Fibroblast of skin of right quadriceps (primary cell): ENCODE measurements at regions not wholly inside any gene's neighbourhood (a gene's known extent, or its start where the extent isn't known, plus 50 kb on each side); places are given as distances from the start of the nearest gene placed in this dataset.
"Not testable (repeated sequence)": the region's sequence is repeated elsewhere in the genome, so short reads cannot be mapped to it uniquely, and the experiment has no call there.

Experiments
- DNase-seq: peaks from one replicate; pipeline ENCODE4 v3.0.0-alpha.2; 2013

GRCh38 chr7:113373863-113374262 lies 255.5 kb upstream of the SMIM30 start:
- DNase-seq = peak; percentile 18

- peak; percentile 1 for DNase-seq
These were observed 253.2 kb upstream of the SMIM30 start for GRCh38 chr7:113371416-113372043.

- no peak for DNase-seq
These were observed 252.6 kb upstream of the SMIM30 start for GRCh38 chr7:113370910-113371309.

GRCh38 chr7:113368256-113368655 lies 249.9 kb upstream of the SMIM30 start:
- no peak for DNase-seq

DNA sequence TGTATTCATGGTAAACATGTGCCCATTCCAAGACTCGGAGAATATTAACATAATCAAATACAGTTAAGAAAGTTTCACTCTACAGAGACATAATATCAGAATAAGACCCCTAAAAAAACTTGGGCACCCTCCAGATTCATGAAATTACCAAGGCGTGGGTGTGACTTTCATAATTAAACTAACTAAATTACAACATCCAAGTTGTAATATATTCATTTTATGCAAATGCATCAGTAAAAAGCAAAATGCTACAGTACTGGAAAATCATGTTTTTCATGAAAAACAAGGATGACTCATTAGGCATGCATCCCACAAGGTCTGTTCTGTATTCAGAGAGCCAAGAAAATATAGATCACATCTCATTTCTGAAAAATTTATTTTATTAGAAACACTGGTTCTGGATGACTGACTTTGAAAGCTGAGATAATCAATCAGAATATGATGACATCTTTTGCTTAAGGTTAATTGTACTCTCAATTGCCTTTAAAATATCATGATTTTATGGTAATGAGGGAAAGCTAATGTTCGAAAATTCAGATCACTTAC lies 248.8 kb upstream of the SMIM30 start:
- DNase-seq = no peak

GRCh38 chr7:113366122-113366521 lies 247.8 kb upstream of the SMIM30 start:
- no peak for DNase-seq

DNA sequence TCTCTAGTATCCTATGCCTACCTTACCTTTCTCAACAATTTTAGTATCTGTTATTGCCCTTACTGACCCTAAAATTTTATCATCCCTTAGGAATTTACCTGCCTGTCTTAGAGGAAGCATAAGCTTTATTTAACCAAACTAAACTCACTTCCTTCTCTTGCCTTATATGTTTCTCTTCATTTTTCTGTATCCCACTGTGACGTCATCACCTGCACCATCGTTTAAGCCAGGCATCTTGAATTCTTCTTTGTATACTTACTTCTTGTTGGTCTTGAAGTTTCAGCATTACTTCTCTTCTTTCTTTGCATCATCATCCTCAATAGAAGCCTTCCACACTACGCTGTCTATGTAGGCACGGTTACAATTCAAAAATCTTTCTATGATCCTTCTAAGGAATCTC lies 231.0 kb upstream of the SMIM30 start:
- DNase-seq = no peak

DNA sequence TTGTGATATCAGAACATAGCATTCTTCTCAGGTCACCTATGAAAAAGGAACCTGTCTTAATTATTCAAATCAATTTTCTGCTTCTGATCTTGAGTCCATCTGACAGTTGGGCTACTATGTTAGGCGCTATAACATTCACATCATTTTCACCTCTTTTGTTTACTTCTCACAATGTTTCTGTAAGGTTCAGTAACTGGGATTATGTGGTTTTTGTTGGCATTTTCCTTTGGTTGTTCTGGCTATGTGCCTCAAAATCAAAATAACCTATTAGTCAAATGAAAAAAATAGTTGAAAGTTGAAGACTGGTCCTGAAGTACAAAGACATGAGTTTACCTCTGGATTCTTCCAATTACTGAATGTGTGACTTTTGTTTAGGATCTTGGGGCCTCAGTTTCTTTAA lies 221.3 kb upstream of the SMIM30 start:
- DNase-seq = no peak

DNA sequence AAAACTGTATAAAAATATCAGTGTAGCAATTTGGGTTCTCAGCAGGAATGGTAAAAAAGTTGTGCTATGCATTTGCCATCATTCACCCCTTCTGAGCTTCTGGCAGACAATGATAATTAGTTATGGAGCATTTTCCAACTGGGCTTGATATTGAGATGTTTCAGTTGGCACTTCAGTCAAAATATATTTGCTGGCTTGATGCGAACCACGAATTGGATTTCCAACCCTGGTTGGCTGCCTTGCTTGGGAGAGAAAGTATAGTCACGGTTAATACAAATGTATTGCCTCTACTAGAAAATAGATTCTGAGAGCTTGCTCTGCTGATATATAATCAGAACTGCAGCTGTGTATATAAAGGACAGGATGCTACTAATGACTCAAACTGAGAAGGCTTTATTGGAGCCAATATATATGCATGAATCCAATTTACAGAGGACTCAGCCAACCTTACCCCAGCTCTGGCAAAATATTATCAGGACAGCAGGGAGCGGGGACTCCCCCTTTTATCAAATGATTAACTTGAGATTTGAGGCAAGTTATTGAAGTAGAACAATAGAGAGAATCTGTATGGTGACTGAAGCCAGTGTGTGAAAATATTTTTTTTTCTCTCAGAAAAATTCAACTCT lies 219.8 kb upstream of the SMIM30 start:
- no peak for DNase-seq

DNA sequence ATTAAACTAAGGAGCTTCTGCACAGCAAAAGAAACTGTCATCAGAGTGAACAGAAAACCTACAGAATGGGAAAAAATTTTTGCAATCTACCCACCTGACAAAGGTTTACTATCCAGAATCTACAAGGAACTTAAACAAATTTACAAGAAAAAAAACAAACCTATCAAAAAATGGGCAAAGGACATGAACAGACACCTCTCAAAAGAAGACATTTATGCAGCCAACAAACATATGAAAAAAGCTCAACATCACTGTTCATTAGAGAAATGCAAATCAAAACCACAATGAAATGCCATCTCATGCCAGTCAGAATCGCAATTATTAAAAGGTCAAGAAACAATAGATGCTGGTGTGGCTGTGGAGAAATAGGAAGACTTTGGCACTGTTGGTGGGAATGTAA lies 218.5 kb upstream of the SMIM30 start:
- not testable (repeated sequence) for DNase-seq

DNA sequence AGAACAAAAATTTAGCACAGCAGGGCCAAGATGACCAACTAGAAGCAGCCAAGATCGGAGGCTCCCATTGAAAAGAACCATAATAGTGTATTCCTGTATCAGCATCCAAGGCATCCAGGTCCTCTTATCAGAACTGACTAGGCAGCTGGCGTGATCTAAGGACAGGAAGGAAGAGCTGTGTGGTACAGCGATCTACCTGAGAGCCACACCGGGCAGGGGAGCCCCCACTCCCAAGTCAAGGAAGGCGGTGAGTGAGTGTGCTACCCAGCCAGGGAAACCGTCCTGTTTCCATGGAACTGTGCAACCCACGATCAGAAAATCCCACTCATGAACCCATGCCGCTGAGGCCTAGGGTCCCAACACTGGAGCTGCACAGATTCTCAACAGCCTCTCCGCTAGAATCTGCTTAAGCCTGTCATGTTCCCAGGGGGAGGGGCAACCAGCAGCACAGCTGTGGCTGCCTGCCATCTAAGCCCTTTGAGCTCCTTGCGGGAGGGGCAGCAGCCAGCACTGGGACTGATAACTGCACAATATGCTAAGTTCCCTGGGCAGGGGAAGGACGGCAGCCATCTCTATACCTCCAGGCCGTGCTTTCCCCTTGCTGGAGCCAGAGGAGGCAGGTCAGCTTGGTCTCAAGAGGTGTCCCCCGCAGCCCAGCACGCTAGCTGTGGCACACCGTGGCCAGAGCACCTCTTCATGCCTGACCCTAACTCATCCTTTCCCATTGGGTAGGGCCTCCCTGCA lies 213.0 kb upstream of the SMIM30 start:
- no peak for DNase-seq

- DNase-seq = peak; percentile 4
These were observed 202.8 kb upstream of the SMIM30 start for GRCh38 chr7:113321201-113321600.

DNA sequence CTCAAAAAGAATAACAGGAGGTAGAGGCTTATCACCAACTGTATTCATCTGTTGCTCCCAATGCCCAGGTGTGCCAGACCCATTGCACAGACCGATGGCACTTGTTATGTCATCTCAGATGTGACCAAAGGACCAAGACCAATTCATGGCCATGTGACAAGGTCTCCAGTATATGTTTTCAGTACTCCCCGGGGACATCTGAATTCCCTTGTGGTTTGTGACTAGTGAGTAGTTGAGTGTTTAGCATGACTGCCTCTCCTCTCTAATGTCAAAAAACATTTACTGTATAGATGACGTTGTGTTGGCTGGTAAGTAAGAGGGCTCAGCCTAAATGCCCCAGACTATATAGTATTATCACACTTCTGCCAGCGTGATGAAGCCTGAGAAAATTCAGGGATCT lies 202.1 kb upstream of the SMIM30 start:
- no peak for DNase-seq

GRCh38 chr7:113314594-113314993 lies 196.2 kb upstream of the SMIM30 start:
- DNase-seq = no peak

GRCh38 chr7:113308399-113308798 lies 190.0 kb upstream of the SMIM30 start:
- DNase-seq = no peak

GRCh38 chr7:113307147-113307546 lies 188.8 kb upstream of the SMIM30 start:
- no peak for DNase-seq

- DNase-seq = no peak
These were observed 187.9 kb upstream of the SMIM30 start for GRCh38 chr7:113306302-113306701.

- DNase-seq = no peak
These were observed 185.8 kb upstream of the SMIM30 start for GRCh38 chr7:113304104-113304503.

GRCh38 chr7:113303388-113303787 lies 185.0 kb upstream of the SMIM30 start:
- DNase-seq = not testable (repeated sequence)

DNA sequence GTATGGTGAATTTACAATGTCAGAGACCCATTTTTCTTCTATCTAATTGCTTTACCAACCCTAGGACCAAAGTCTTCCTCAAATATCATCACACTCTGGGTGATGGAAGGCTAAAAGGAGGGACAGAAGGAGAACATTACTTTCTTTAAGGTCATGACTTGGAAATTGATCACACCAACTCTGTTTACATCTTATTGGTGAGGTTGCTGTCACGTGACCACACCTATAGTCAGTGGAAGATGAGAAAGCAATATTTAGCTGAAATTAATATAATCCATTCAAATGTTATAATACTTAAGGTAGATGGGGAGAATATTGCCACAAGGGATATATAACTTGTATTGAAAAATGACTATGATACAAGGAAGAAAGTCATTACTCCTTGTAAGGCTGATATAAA lies 183.6 kb upstream of the SMIM30 start:
- DNase-seq = no peak

- DNase-seq = no peak
These were observed 182.8 kb upstream of the SMIM30 start for GRCh38 chr7:113301141-113301540.

GRCh38 chr7:113299748-113300147 lies 181.4 kb upstream of the SMIM30 start:
- no peak for DNase-seq

GRCh38 chr7:113298501-113298900 lies 180.1 kb upstream of the SMIM30 start:
- DNase-seq = no peak

- no peak for DNase-seq
These were observed 176.4 kb upstream of the SMIM30 start for GRCh38 chr7:113294750-113295149.
